Astrocyte (in vitro differentiated cells and primary cell): ENCODE measurements at regions not wholly inside any gene's neighbourhood (a gene's known extent, or its start where the extent isn't known, plus 50 kb on each side); places are given as distances from the start of the nearest gene placed in this dataset.

Source experiments
- CTCF ChIP-seq: IDR thresholded peaks from 2 replicates; pipeline ENCODE4 v1.5.1; 2011; ENCODE audit warnings: low read depth, mild to moderate bottlenecking, inconsistent platforms, low read length, moderate library complexity; ENCODE audit not compliant: insufficient read depth
- EZH2 ChIP-seq: IDR thresholded peaks from 2 replicates; pipeline ENCODE4 v1.6.1; 2012; ENCODE audit warnings: mild to moderate bottlenecking, low read length, inconsistent platforms; ENCODE audit not compliant: insufficient read depth

GRCh38 chr7:54907981-54908380, 110.8 kb upstream of the EGFR start:
- TF ChIP-seq EZH2, result no peak
- no peak for TF ChIP-seq CTCF
